Endothelial cell (in vitro differentiated cells): ENCODE measurements at regions not wholly inside any gene's neighbourhood (a gene's known extent, or its start where the extent isn't known, plus 50 kb on each side); places are given as distances from the start of the nearest gene placed in this dataset.

Experiments used
- DNase-seq: peaks from one replicate; pipeline ENCODE4 v3.0.0; 2021; ENCODE audit warnings: low spot score
- H3K27ac Mint-ChIP-seq: one replicate; pipeline ENCODE4 v1.8.0; 2021; ENCODE audit warnings: mixed read lengths, inconsistent platforms; ENCODE audit not compliant: unreplicated experiment
- H3K27me3 Mint-ChIP-seq: one replicate; pipeline ENCODE4 v1.8.0; 2021; ENCODE audit warnings: mild to moderate bottlenecking, moderate library complexity, mixed read lengths, inconsistent platforms; ENCODE audit not compliant: unreplicated experiment
- H3K36me3 Mint-ChIP-seq: one replicate; pipeline ENCODE4 v1.8.0; 2021; ENCODE audit warnings: mild to moderate bottlenecking, low read depth, mixed read lengths, inconsistent platforms; ENCODE audit not compliant: unreplicated experiment
- H3K4me1 Mint-ChIP-seq: one replicate; pipeline ENCODE4 v1.8.0; 2021; ENCODE audit warnings: mild to moderate bottlenecking, mixed read lengths, inconsistent platforms; ENCODE audit not compliant: unreplicated experiment
- H3K4me3 Mint-ChIP-seq: one replicate; pipeline ENCODE4 v1.8.0; 2021; ENCODE audit warnings: mild to moderate bottlenecking, mixed read lengths, inconsistent platforms; ENCODE audit not compliant: unreplicated experiment
- H3K9me3 Mint-ChIP-seq: one replicate; pipeline ENCODE4 v1.8.0; 2021; ENCODE audit warnings: mixed read lengths, inconsistent platforms; ENCODE audit not compliant: unreplicated experiment
- CTCF ChIP-seq: fragments of 200-600 bp; sonication (generic); IDR thresholded peaks from one replicate; pipeline ENCODE4 v1.5.0; 2021; ENCODE audit warnings: antibody characterized with exemption; ENCODE audit not compliant: unreplicated experiment

- no peak for DNase-seq
- Mint-ChIP-seq H3K4me1 (peaks cover 4% of the 10 kb centered on the region), H3K27me3 (no peaks in the 10 kb centered on the region), H3K27ac (peak overlapping the region; percentile 77), H3K9me3 (no peaks in the 10 kb centered on the region), H3K4me3 (no peak overlapping the region), H3K36me3 (no peaks in the 10 kb centered on the region)
- TF ChIP-seq CTCF = no peak
These were observed 1038.9 kb downstream of the BRINP3 start for GRCh38 chr1:189438808-189439207.

DNA sequence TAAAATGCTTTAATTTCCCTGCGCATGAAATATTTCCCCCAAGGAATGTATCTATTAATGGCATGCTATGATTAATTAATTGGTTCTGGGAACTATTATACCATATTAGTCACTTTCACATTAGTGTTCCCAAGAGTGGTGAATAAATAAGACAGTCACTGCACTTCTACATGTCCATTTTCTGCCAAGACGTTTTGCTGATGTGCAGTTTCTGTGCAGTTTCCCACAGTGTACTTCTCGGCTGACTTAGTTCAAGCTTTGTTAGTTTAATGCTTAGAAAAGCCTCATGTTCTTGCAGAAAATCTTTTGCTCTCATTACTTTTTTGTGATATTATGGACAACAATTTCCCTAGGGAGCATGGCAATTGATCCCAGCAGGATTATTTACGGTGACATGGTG lies 1014.5 kb downstream of the BRINP3 start:
- H3K4me3 Mint-ChIP-seq = no peak overlapping the region
- peaks cover 1% of the 10 kb centered on the region for H3K27me3 Mint-ChIP-seq
- DNase-seq = no peak
- H3K9me3 Mint-ChIP-seq = no peaks in the 10 kb centered on the region
- no peak overlapping the region for H3K27ac Mint-ChIP-seq
- H3K4me1 Mint-ChIP-seq = no peaks in the 10 kb centered on the region
- H3K36me3 Mint-ChIP-seq = no peaks in the 10 kb centered on the region
- no peak for TF ChIP-seq CTCF

DNA sequence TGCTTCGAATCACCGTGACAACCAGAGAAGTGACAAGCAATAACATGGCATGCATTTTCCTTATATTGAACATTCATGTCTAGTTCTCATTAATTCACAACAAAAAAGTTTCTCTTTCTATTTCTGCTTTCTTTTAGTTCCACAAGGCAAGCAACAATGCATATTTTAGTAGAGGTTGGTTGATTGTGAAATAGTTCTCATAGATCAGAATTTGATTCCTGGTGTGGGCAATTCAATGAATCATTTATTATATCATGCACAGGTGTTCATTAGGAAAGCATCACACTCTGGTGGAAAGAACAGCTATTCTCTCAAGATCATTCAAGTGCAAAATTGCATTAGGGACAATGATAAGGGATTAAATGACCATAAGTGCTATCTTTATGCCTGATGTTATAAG lies 980.9 kb downstream of the BRINP3 start:
- no peak for TF ChIP-seq CTCF
- H3K27ac Mint-ChIP-seq = no peak overlapping the region
- DNase-seq = no peak
- no peaks in the 10 kb centered on the region for H3K36me3 Mint-ChIP-seq
- H3K4me3 Mint-ChIP-seq = no peak overlapping the region
- peaks cover 2% of the 10 kb centered on the region for H3K4me1 Mint-ChIP-seq
- no peaks in the 10 kb centered on the region for H3K27me3 Mint-ChIP-seq
- H3K9me3 Mint-ChIP-seq = no peaks in the 10 kb centered on the region

DNA sequence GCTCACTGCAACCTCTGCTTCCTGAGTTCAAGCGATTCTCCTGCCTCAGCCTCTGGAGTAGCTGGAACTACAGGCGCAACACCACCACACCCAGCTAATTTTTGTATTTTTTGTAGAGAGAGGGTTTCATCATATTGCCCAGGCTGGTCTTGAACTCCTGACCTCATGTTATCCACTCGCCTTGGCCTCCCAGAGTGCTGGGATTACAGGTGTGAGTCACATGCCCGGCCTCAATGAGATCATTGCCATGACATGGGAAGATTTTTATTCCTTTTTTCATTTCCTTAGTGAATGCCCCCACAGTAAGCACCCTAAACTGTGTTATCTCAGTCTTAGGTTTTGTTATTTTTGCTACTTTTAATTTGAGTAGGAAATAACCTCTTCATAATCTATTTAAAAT lies 977.9 kb downstream of the BRINP3 start:
- Mint-ChIP-seq H3K4me3 (no peak overlapping the region), H3K9me3 (no peaks in the 10 kb centered on the region)

GRCh38 chr1:189500778-189501177 lies 976.9 kb downstream of the BRINP3 start:
- H3K9me3 Mint-ChIP-seq = no peaks in the 10 kb centered on the region
- TF ChIP-seq CTCF = no peak
- no peaks in the 10 kb centered on the region for H3K36me3 Mint-ChIP-seq
- H3K27ac Mint-ChIP-seq = no peak overlapping the region
- H3K4me1 Mint-ChIP-seq = peaks cover 2% of the 10 kb centered on the region
- no peak for DNase-seq
- no peaks in the 10 kb centered on the region for H3K27me3 Mint-ChIP-seq
- H3K4me3 Mint-ChIP-seq = no peak overlapping the region

More for the DNA sequence above, 977.9 kb downstream of the BRINP3 start:
- H3K4me1 Mint-ChIP-seq = peaks cover 2% of the 10 kb centered on the region
- no peak overlapping the region for H3K27ac Mint-ChIP-seq
- no peak for DNase-seq
- H3K27me3 Mint-ChIP-seq = no peaks in the 10 kb centered on the region
- TF ChIP-seq CTCF = no peak
- no peaks in the 10 kb centered on the region for H3K36me3 Mint-ChIP-seq
